IPS DF 6.9 (cell line): ENCODE measurements at regions not wholly inside any gene's neighbourhood (a gene's known extent, or its start where the extent isn't known, plus 50 kb on each side); places are given as distances from the start of the nearest gene placed in this dataset.

Experiments
- DNase-seq: peaks from one replicate; pipeline ENCODE4 v3.0.0-alpha.2; 2013; ENCODE audit warnings: low read depth, low spot score
- H3K27ac ChIP-seq: one replicate; pipeline ENCODE4 v1.5.1; 2013; ENCODE audit warnings: low read length, control low read depth
- H3K27me3 ChIP-seq: 2 replicates; pipeline ENCODE4 v1.6.1; 2013; ENCODE audit warnings: mild to moderate bottlenecking, low read length; ENCODE audit not compliant: control insufficient read depth, insufficient read depth
- H3K36me3 ChIP-seq: 2 replicates; pipeline ENCODE4 v1.6.1; 2013; ENCODE audit warnings: low read length; ENCODE audit not compliant: control insufficient read depth, insufficient read depth
- H3K4me1 ChIP-seq: 2 replicates; pipeline ENCODE4 v1.6.1; 2013; ENCODE audit warnings: low read length; ENCODE audit not compliant: control insufficient read depth, insufficient read depth
- H3K4me3 ChIP-seq: 2 replicates; pipeline ENCODE4 v1.5.1; 2013; ENCODE audit warnings: mild to moderate bottlenecking, low read length
- H3K9me3 ChIP-seq: 2 replicates; pipeline ENCODE4 v1.6.1; 2013; ENCODE audit warnings: low read length, inconsistent platforms; ENCODE audit not compliant: control insufficient read depth, insufficient read depth
- WGBS: extraction: QIAGEN DNeasy Blood & Tissue Kit; methylation state at CpG from one replicate; pipeline ENCODE4 v1.1.7; 2013; ENCODE audit warnings: mixed read lengths, missing lambda C conversion rate; ENCODE audit not compliant: insufficient read length, insufficient coverage; 5-methylcytosine and 5-hydroxymethylcytosine counted together

GRCh38 chr9:105975886-105976645 is 281.7 kb downstream of the TMEM38B start:
- H3K27ac ChIP-seq, result no peak overlapping the region
- peaks cover 2% of the 10 kb centered on the region; the same call in 1 of the 2 replicates for H3K27me3 ChIP-seq
- no CpG with 5 or more reads among the region's 14 CpGs for WGBS
- H3K4me3 ChIP-seq, result no peak overlapping the region
- H3K4me1 ChIP-seq, result no peaks in the 10 kb centered on the region
- no peak for DNase-seq
- no peaks in the 10 kb centered on the region for H3K9me3 ChIP-seq
- H3K36me3 ChIP-seq, result no peaks in the 10 kb centered on the region

- Histone ChIP-seq H3K9me3 (no peaks in the 10 kb centered on the region), H3K36me3 (no peaks in the 10 kb centered on the region), H3K27me3 (peaks cover under 1% of the 10 kb centered on the region; the same call in 1 of the 2 replicates), H3K4me3 (no peak overlapping the region), H3K27ac (no peak overlapping the region), H3K4me1 (no peaks in the 10 kb centered on the region)
- WGBS, result no CpG with 5 or more reads among the region's 7 CpGs
- no peak for DNase-seq
These were observed 284.0 kb downstream of the TMEM38B start for GRCh38 chr9:105978336-105978735.

DNA sequence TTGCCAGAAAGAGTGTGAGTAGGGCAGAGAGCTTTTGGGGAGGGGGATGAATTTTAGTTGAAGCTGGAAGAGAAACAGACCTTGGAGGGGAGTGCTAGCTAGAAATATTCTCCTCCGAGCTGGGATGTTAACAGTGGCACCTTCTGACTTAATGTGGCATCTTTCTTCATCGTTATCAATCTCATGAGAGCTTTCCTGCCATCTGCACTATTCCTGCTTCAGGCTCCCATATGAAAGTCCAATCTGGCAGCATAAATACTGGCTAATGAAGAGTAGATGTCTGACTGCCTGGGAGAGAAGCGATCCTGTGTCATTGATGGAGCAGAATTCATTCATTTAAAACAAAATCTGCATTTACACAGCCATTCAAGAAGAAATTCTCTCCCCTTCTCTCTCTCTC is 284.5 kb downstream of the TMEM38B start:
- no CpG with 5 or more reads among the region's 3 CpGs for WGBS
- Histone ChIP-seq H3K9me3 (no peaks in the 10 kb centered on the region), H3K27me3 (no peaks in the 10 kb centered on the region)

GRCh38 chr9:105979290-105979689 is 284.9 kb downstream of the TMEM38B start:
- no peak overlapping the region for H3K4me3 ChIP-seq
- H3K27ac ChIP-seq, result no peak overlapping the region
- no peaks in the 10 kb centered on the region for H3K9me3 ChIP-seq
- H3K36me3 ChIP-seq, result no peaks in the 10 kb centered on the region
- H3K27me3 ChIP-seq, result no peaks in the 10 kb centered on the region
- WGBS, result no CpG with 5 or more reads among the region's 2 CpGs
- H3K4me1 ChIP-seq, result no peaks in the 10 kb centered on the region
- no peak for DNase-seq

More for the DNA sequence above, 284.5 kb downstream of the TMEM38B start:
- no peak overlapping the region for H3K4me3 ChIP-seq
- no peak overlapping the region for H3K27ac ChIP-seq
- DNase-seq, result no peak
- no peaks in the 10 kb centered on the region for H3K36me3 ChIP-seq
- H3K4me1 ChIP-seq, result no peaks in the 10 kb centered on the region

- Histone ChIP-seq H3K4me3 (no peak overlapping the region), H3K36me3 (no peaks in the 10 kb centered on the region), H3K27me3 (no peaks in the 10 kb centered on the region), H3K4me1 (no peaks in the 10 kb centered on the region), H3K9me3 (no peaks in the 10 kb centered on the region), H3K27ac (no peak overlapping the region)
- no peak for DNase-seq
- no CpG with 5 or more reads among the region's 2 CpGs for WGBS
These were observed 290.4 kb downstream of the TMEM38B start for GRCh38 chr9:105984714-105985113.

- H3K36me3 ChIP-seq, result no peaks in the 10 kb centered on the region
- DNase-seq, result no peak
- no peak overlapping the region for H3K27ac ChIP-seq
- H3K9me3 ChIP-seq, result no peaks in the 10 kb centered on the region
- H3K4me3 ChIP-seq, result no peak overlapping the region
- peaks cover 4% of the 10 kb centered on the region for H3K4me1 ChIP-seq
- H3K27me3 ChIP-seq, result no peaks in the 10 kb centered on the region
- WGBS, result no CpG with 5 or more reads among the region's 9 CpGs
These were observed 298.9 kb downstream of the TMEM38B start for GRCh38 chr9:105993116-105993854.

DNA sequence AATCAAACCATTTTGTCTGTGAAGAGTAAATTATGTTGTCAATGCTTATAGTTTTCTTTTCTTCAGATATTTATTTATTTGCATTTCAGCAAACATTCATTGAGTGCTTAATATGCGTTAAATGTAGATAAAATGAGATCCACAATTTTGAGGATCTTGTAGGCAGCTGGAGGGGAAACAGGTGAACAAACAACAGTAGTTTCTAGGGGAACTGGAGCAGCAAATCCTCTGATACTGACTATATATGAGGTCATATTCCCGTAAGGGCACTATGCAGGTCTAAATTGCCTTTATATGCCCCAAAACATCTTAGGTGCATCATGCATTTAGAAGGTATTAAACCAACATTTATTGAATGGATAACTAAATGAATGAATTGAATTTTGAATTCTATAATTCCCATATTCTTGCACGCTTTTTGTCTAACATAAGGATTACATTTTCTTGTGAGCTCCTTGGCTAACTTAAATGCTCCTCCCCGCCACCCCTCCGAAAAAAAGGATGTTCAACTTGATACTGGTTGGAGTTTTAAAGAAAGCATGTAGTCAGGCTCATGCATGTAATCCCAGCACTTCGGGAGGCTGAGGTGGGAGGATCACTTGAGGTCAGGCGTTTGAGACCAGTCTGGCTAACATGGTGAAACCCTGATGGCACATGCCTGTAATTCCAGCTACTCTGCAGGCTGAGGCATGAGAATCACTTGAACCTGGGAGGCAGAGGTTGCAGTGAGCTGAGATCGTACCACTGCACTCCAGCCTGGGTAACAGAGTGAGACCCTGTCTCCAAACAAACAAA is 299.8 kb downstream of the TMEM38B start:
- Histone ChIP-seq H3K9me3 (no peaks in the 10 kb centered on the region), H3K4me1 (peaks cover 4% of the 10 kb centered on the region), H3K4me3 (no peak overlapping the region), H3K27ac (no peak overlapping the region), H3K36me3 (no peaks in the 10 kb centered on the region), H3K27me3 (no peaks in the 10 kb centered on the region)
- no peak for DNase-seq
- no CpG with 5 or more reads among the region's 8 CpGs for WGBS

GRCh38 chr9:105994970-105995369 is 300.6 kb downstream of the TMEM38B start:
- no CpG with 5 or more reads among the region's 2 CpGs for WGBS
- Histone ChIP-seq H3K27ac (no peak overlapping the region), H3K9me3 (no peaks in the 10 kb centered on the region), H3K27me3 (no peaks in the 10 kb centered on the region), H3K36me3 (no peaks in the 10 kb centered on the region), H3K4me1 (peaks cover 4% of the 10 kb centered on the region), H3K4me3 (no peak overlapping the region)
- no peak for DNase-seq

GRCh38 chr9:106017198-106017740 is 322.9 kb downstream of the TMEM38B start:
- no CpG with 5 or more reads among the region's 4 CpGs for WGBS
- H3K4me3 ChIP-seq, result no peak overlapping the region
- DNase-seq, result no peak
- H3K9me3 ChIP-seq, result no peaks in the 10 kb centered on the region
- no peaks in the 10 kb centered on the region; the same call in 1 of the 2 replicates for H3K4me1 ChIP-seq
- no peaks in the 10 kb centered on the region for H3K27me3 ChIP-seq
- H3K36me3 ChIP-seq, result no peaks in the 10 kb centered on the region
- no peak overlapping the region for H3K27ac ChIP-seq

DNA sequence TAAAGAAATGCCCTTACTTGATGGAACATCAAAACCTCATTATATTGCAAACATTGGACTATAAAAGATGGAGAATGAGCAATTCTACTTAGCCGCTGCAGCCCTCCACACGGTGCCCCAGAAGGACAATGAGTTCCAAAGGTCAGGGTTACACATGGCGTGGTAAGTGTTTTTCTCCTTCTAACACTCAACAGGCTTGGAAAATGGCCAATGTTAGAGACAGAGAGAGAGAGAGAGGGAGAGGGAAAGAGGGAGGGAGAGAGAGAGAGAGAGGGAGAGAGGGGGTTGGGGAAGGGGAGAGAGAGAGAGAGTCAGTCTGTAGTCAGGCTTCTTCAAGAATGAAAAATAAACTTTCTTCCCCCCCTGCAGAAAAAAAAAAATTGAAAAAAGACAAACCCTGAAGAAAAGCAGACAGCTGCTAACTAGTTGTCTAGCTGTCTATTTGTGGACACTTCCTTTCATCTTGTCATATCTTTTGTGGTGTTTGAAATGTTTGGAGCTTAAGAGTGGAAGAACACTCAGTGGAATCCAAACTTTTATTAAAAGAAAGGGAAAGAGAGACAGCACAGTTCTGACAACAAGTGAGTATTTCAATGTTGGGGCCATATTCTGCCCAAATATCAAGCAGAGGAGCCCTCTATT is 324.8 kb downstream of the TMEM38B start:
- Histone ChIP-seq H3K4me3 (no peak overlapping the region), H3K9me3 (no peaks in the 10 kb centered on the region), H3K27ac (no peak overlapping the region), H3K27me3 (no peaks in the 10 kb centered on the region), H3K4me1 (no peaks in the 10 kb centered on the region; the same call in 1 of the 2 replicates), H3K36me3 (no peaks in the 10 kb centered on the region)
- no peak for DNase-seq
- no CpG with 5 or more reads among the region's 3 CpGs for WGBS
